Stimulated activated CD4-positive, alpha-beta T cell treated with anti-CD3 and anti-CD28 coated beads, Interleukin-15, amount 100 ng/mL, for 24 hours (primary cell): ENCODE measurements at regions not wholly inside any gene's neighbourhood (a gene's known extent, or its start where the extent isn't known, plus 50 kb on each side); places are given as distances from the start of the nearest gene placed in this dataset.
"Not testable (repeated sequence)": the region's sequence is repeated elsewhere in the genome, so short reads cannot be mapped to it uniquely, and the experiment has no call there.

Experiments
- DNase-seq: peaks from one replicate; pipeline ENCODE4 v3.0.0-alpha.2; 2020

DNA sequence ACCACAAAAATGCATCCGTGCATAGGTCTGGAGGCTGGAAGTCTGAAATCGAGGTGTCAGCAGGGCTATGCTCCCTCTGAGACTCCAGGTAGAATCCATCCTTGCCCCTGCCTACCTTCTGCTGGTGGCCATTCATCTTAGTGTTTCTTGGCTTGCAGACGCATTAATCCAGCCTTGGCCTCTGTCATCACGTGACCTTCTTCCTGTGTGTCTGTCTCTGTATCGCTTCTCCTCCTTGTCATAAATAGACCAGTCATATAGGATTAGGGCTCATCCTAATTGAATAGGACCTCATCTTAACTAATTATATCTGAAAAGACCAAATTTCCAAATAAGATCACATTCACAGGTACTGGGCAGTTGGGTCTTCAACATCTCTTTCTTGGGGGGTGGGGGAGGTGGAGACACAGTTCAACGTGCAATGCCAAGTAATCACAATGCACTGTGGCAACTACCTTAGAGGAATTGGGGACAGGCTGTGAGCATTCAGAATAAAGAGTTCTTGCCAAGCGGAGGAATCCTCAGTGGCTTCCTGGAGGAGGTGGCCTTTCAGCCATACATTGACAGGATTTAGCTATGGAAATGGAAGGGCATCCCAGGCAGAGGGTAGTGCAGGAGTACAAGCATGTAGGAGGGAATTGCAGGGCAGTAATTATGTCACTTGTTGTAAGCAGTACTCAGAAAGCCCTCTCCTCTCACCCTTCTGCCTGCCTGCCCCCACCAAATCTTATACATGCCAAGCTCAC lies 96.2 kb upstream of the SYT13 start:
- DNase-seq = no peak

- DNase-seq = no peak
Measured at GRCh38 chr11:45379162-45379863, 93.2 kb upstream of the SYT13 start.

DNA sequence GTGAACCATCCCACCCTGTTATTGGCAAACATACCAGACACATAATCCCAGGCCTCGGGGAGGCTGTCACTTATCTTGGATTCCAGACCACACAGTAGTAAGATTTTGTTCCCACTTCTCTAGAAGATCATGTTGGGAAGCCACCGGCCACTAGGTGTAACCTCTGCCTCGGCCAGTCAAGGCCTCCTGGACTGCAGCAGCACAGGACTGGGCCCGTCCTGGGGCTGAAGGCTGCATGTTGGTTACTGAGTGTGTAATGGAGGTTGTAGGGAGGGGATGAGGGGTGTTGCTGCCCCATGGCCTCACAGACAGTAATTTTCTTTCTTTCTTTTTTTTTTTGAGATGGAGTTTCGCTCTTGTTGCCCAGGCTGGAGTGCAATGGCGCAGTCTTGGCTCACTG lies 92.4 kb upstream of the SYT13 start:
- no peak for DNase-seq

DNA sequence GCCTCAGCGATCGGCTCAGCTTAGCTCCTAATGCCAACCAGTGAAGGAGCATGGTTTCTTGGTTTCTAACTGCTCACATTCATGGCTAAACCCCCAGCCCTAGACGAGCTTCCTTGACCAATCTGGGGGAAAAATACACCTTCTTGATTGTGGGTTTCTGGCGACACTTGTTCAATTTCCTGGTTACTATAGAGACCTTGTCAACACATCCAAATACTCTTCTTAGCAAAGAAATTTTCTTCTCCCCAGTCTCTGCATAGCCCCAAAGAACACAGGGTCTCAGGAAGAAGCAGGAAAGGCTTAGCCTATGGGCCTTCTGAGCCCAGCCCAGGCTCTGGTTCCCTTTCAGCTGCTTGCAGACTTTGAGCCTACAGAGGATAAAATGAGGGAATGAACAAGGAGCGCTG lies 88.5 kb upstream of the SYT13 start:
- no peak for DNase-seq

- no peak for DNase-seq
Measured at GRCh38 chr11:45374130-45374529, 88.0 kb upstream of the SYT13 start.

DNA sequence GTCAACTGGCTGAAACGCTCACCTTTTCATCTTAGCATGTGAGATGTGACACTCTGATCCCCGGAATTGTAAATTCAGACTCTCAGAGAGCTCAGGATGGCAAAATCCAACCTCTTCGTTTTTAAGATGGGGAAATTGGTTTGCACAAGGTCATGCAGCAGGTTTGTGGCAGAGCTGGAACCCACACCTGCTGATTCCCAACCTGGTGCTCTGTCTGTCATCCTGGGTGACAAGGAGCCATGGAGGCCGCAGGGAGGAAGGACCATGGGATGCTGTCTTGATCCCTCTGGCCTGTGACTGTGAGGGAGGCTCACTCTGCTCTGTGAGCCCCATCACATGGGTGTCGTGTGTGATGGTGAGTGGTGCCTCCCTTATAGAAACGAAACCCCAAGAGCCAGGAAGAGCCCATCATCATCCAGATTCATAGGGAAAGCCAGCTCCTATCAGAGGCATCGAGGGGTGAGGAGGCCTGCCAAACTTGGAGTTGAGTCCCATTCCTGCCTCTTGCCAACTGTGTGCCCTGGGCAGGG lies 87.4 kb upstream of the SYT13 start:
- DNase-seq = no peak

DNA sequence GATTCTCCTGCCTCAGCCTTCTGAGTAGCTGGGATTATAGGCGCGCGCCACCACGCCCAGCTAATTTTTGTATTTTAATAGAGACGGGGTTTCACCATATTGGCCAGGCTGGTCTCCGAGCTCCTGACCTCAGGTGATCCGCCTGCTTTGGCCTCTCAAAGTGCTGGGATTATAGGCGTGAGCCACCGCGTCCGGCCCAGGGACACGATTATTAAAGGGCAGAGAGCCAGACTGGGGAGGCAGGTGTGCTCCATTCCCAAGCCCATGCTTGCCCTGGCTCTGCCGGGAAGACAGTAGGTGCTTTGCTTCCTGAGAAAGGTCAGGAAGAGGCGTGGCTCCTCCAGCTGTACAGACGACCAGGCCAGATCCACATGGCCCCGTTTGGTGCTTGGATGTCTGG lies 86.3 kb upstream of the SYT13 start:
- DNase-seq = not testable (repeated sequence)

DNA sequence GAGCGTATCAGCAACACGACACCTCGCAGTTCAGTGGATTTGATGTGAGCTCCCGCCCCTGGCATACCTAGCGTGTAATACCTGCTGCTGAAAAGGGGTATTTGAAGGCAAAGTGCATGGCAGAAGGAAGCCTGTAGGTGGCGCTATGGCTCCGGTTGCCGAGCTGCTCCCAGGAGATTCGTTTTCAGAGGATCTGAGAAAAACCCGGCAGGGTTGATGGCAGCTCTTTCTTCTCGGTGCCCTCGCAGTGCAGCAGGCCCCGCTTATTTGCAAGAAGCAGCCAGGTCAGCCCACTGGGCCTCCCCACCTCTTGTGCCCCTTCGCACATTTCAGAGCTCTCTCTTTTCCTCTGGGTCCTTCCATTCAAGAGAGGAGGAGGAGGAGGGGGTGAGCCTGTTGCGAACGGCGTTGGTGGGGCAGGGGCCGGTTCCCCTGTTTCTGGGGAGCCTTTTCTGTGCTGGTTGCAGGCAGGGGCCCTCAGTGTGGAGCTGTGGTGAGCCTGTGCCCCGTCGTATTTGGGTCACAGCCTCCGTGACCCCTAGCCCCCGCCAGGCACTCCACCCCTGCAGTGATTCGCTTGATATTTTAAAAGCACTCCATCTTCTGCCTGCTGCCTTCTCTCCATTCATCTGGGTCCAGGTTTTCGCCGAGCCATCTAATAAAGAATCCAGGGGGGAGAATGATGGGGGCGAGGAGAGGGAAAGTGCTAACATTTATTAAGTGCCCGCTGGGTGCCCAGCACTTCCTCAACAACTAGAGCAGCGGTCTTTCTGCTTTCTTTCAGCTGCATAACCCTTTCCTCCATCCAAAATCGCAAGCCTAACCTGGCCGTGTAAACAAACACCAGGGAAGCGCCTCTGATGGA lies 85.3 kb upstream of the SYT13 start:
- peak; percentile 76 for DNase-seq

DNA sequence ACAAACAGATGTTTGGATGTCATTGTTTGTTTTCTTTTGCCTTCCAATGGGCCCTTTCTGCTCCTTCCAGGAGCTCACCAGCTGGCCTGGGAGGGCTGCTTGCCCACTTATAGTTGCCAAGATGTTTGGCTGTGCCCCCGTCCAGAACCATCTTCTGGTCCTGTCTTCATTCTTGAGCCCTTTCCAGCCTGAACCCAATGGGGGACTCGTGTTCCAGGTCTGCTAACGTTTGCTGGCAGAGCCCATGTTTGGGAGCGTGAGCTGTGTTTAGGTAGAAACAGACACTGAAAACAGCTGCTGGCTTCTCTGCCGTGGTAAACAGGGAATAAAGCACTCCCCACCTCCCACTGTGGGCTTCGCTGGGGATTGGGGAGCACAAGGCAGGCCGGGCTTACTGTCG lies 83.2 kb upstream of the SYT13 start:
- no peak for DNase-seq

GRCh38 chr11:45368697-45369096 lies 82.6 kb upstream of the SYT13 start:
- no peak for DNase-seq

DNA sequence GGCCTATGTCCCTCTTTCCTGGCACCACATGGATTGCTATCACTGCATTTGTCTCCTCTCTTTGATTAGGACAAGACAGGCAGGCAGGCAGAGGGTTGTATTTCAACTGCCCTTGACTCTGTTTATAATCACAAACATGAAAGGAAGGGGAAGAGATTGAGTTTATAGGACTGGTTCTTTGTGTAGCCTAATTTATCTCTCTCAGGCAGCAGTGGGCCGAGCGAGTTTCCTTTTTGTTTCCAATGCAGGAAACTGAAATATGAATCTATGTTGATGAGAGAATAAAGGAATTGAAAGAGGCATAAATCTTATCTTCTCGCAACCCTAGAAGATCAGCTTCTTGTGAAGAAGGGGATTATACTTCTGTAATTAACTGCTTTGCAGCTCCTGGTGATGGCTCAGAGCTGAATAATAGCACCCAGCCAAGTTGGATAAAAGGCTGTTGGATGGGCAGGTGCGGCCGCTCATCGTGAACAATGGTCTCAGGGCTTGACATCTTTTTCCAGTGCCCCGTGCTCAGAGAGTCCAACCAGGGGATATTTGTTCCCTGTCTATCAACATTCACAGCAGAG lies 80.6 kb upstream of the SYT13 start:
- no peak for DNase-seq

DNA sequence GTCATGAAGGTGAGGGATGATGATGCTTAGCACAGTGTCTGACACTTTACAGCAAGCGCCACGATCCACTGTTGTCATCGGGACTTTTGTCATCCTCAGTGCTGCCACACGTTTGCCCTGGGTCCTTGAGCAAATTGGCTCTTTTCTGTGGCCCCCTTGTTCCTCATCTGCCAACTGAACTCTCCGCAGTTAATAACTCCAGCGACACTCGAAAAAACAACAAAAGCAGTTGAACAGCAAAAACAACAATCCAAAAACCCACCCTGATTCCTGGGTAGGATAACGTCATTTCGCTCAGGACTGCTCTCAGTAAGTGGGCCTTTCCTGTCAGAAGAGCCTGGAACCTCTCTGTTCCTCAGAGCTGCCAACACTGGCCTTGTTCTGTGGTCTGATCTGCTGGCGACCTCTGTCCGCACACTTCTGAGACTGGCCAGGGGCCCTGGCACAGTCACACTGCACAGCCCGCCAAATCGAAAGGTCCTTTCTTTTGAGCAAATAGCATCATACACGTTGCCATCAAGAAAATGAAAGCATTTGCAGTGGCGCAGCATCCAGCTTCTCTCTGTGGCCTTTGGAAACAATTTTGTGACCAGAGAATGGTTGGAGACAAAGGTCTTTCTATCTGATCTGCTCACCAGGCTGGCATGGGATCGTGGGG lies 79.9 kb upstream of the SYT13 start:
- DNase-seq = no peak

DNA sequence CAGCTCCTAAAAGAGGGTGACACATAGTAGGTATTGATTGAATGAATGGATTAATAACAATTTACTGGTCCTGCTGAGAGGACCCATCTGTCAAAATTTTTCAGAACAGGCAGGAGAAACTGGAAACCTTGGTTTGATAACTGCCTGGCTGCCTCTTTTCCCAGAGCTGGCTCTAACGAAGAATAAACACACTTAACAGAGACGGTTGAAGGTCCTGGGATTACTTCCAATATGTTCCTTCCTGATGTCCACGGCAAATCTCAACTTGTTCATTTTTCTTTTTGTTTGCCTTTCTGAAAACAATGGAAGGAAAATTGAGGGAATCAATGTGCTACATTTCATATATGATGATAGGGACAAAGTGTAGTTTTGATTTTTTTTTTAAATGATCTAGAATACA lies 76.5 kb upstream of the SYT13 start:
- DNase-seq = no peak

DNA sequence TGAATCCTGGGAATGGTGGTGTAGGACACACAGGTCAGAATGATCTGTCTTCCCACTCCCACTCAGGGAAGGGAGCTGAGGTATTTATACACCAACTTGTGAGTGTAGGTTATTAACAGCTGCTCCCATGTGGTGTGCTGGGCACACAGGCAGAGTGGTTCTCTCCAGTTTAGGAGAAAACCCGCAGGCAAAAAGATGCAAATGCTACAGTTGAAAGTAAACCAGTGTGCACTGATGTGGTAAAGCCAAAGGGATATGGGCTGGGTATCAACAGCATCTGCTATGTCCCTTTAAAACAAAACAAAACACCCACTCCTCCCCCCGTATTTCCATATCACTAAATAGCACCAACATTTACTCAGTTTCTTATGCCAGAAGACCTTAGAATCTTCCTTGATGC lies 75.4 kb upstream of the SYT13 start:
- no peak for DNase-seq

DNA sequence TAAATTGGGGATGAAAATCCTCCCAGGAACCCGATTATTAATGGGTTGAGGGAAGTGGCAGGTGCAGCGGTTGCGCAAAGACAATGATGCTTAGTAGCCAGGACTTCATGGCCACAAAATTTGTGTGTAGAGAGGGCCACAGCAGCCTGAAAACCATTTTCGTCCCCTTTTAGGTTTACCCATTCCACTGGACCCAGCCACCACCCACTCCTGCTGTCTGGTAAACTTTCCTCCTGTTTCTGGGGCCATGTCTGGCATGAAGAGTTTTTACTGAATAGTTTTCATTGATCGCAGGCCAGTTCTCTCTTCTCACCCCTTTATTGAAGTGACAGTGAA lies 69.5 kb upstream of the SYT13 start:
- no peak for DNase-seq

GRCh38 chr11:45354976-45355705 lies 69.0 kb upstream of the SYT13 start:
- DNase-seq = peak; percentile 90

- no peak for DNase-seq
Measured at GRCh38 chr11:45348729-45349128, 62.6 kb upstream of the SYT13 start.

GRCh38 chr11:45347348-45348082 lies 61.4 kb upstream of the SYT13 start:
- DNase-seq = no peak

- no peak for DNase-seq
Measured at GRCh38 chr11:45345491-45345890, 59.4 kb upstream of the SYT13 start.

- no peak for DNase-seq
Measured at GRCh38 chr11:45344028-45344427, 57.9 kb upstream of the SYT13 start.

DNA sequence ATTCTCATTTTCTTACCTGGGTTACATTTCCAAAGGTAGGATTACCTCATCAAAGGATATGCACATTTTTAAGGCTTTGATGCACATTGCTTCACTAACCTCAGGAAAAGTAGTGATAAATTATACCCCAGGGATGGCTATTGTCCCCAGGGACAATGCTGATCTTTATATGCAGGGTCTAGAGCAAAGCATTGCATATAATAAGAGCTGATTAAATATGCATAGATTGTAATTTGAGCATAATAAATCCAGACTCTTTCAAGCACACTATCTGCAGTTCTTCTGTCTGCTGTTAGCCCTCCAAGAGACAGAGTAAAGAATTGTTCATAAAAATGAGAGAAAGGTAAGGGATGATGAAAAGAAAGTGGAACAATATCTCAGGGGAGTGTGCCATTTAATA lies 57.3 kb upstream of the SYT13 start:
- no peak for DNase-seq
